NCI-H446 (cell line): ENCODE measurements at regions not wholly inside any gene's neighbourhood (a gene's known extent, or its start where the extent isn't known, plus 50 kb on each side); places are given as distances from the start of the nearest gene placed in this dataset.

Experiments
- DNase-seq, 2 experiments: peaks; one replicate each; lab custom pipeline; 2025; lab: John Stamatoyannopoulos, UW

DNA sequence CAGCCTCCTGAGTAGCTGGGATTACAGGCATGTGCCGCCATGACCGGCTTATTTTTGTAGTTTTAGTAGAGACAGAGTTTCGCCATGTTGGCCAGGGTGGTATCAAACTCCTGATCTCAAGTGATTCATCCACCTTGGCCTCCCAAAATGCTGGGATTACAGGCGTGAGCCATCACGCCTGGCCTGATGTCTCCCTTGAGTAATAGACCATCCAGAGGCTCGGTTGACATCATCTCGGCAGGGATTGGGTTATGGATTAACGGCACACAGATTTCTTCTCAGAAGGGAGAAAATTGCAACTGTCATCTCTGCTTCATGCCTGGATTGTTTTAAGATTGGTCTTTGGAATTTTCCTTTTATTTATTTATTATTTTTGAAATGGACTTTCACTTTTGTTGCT, 239.2 kb upstream of the LARGE1 start:
- no peak for DNase-seq

DNA sequence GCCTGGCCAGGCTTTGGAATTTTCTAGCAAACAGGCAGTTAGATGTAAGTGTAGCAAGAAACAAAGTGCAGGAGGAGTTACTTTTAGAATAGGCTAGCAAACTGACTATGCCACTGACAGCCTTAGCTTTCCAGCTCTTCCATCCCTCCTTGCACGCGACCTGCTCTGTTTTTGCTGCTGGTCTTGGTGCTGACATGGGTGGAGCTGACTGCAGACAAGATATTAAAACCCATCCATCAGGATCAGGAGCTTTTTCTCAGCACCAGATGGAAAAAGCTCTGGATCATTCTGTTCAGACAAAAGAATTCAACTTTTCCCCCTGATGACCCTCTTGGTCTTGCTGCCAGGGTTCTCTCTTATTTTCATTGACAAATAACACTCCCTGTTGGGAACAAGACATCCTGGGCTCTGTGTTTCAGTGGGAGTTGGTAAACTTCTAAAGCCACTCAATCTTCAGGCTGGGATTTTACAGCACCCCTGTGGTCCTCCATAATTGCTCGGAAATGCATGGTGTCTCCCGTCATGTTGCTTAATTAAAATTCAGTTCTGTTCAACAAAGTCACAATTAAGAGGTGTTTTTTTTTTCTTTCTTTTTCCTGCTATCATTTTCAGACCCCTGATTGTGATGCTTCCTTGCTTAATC, 240.0 kb upstream of the LARGE1 start:
- DNase-seq, result no peak

DNA sequence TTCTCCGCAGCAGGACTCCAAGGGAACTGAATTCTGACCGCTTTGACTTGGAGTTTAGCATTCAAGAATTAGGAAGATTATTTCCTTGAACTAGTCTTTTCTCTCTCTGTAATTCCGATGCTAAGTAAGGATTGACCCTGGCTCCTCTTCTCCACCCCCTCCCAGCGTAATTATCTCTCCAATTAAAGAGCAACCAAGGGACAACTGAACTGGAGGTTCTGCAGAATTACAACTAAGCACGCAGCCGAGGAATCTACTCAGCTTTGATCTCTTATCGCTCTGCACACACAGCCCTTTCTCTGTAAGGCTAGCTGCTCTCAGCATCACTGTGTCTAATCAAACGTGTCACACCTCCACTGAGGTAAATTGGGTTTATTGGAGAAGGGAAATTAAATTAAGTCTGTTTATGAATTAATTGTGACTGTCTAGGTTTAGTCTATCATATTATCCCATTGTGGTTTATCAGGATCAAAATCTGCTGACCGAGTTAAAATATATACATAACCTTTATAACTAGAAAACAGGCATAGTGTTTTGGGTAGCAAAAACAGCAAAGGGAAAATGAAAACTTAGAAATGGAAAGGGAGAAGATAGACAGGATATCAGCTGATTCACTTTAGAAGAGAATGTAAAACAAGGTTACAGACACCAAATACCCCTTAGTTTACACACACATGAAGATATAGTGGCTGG, 241.3 kb upstream of the LARGE1 start:
- DNase-seq, result no peak

DNA sequence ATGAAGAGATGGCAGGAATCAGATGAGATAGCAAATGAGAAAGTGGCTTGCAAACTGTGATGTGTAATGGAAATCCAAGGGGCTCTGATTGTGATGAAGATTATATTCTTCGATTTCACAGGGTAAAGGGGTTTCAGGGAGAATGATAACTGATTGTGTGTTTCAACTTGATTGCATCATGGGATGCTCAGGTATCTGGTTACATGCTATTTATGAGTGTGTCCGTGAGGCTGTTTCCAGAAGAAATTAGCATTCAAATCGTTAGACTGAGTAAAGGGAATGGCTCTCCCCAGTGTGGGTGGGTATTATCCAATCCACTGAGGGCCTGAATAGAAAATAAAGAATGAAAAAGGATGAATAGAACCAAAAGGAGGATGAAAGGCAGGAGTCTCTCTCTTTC, 278.7 kb upstream of the LARGE1 start:
- no peak for DNase-seq

DNA sequence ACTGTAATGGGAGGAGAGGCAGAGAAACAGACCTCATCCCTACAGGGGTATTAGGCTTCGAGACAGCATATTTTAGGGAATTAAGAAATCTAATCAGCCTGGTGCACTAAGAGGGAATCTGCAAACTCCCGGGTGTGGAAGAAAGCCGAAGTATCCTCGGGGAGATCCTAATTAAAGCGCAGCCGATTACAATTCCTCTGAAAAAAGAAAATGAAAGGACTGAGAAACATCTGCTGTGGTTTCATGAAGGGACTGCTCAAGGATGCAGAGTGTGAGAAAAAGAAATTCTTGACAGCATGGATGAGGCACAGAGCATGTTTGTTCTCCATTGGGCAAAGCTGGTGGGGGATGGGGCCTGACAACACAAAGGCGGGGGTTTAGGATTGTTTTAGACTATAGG, 290.0 kb upstream of the LARGE1 start:
- no peak for DNase-seq

DNA sequence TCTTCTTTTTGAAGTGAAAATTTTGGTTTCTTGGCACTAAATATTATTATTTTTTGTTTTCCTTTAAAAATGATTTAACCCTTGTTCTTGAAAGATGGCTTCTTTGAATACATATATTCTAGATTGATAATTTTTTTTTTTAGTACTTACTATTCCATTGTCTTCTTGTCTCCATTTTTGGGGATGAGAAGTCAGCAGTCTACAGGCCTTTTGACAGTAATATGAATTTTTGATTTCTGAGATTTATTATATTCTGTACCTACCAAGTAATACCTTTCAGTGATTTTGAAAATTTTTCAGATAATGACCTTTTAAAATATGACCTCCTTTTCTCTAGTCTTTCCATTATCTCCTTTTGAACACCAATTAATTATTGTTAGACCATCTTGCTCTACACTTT, 294.1 kb upstream of the LARGE1 start:
- no peak for DNase-seq

DNA sequence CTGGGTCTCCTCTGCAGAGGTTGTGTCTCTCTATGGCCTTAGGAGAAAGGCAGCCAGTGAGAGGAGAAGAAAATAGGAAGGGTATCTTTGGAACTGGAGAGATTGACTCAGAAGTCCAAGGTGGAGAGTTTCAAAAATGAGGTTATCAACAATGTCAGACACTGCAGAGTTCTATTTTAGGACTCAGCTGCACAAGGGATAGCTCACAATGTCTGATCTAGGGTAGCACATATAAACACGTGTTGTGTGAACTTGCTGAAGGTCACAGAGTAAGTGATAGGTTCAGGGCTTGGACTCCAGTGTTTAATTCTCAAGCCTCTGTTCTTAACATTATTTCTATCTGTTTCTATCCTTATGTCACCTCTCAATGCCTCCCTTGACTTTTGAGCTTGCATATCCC, 305.0 kb upstream of the LARGE1 start:
- DNase-seq, result no peak

DNA sequence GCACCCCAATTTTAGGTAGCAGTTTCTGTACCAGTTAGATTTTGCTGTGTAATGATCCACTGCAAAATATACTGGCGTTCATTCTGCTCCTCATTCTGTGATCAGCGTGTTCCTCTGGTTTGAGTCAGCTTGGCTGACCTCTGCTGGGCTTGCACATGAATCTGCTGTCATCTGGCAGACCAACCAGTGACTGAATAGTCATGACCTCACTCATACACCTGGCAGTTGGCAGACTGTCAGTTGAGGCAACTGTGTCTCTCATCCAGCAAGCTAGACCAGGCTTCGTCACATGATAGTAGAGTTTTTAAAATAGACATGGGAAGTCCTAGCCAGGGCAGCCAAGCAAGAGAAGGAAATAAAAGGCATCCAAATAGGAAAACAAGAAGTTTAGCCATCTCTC, 316.3 kb upstream of the LARGE1 start:
- no peak for DNase-seq

DNA sequence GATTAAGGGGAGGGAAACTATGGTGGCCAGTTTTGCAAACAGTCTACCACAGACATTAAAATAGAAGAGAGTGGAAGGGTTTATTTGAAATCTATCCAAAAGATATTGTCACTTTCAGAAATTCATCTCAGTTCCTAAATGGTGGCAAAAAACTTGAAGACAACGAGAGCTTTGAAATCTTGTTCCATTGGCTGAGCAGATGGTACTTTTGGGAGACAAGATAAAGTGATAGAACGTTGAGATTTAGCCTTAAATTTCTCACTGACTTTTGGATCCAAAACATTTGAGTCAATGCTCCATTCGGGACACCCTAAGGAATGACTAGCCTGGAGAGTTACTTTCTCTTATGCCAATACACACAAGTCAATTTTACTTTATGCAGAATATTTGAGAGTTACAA, 319.1 kb upstream of the LARGE1 start:
- DNase-seq, result no peak

DNA sequence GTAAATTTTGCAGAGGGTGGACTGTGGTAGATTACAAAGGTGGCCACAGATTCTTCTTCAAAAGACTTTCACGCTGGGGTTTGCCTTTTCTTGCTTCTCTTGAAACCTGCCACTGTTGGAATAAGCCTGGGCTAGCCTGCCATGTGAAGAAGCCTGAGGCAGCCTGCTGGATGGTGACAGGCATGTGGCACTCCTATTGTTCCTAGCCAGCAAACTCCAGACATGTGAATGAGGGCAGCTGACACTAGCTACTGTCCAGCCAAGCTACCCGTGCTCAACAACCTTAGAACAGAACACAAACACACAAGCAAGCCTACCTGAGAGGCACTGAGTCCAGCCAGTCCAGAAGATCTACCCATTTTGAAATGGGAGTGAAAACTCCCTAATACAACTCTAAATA, 322.7 kb upstream of the LARGE1 start:
- no peak for DNase-seq

DNA sequence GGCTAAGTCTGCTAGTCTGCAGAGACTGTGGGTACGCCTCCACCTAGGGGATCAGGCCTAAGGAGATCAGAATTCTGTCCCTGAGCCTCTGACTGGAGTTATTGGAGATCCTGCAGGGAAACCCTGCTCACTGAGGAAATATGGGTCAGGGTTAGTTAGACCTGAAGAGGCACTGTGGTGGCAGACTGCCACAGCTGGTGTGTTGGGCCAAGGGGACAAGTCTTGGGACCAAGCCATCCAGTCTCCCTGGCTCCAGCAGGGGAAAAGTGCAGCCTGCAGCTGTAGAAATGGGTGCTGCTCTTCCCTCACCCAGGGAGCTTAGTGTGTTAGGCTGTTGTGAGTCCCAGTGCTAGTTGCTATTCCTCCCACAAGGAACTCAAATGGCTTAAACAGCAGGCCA, 334.8 kb upstream of the LARGE1 start:
- DNase-seq, result no peak

DNA sequence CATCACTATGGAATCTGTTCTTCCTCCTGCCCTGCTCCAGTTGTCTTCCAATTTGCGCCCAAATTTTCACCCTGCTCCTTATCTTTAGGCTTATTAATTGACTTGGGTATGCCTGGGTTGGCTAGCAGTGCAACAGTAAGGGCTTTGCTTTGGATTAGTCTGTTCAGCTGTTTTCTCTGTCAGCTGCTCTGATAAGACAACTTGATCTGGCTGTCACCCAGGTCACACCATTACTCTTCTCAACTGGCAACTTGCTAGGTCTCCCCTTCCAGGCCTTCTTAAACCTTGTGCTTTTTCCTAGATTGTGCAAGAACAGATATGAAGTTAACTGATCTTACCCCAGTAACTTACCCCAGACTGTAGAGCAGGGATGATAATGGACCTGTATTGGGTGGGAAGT, 357.8 kb upstream of the LARGE1 start:
- DNase-seq, result no peak

DNA sequence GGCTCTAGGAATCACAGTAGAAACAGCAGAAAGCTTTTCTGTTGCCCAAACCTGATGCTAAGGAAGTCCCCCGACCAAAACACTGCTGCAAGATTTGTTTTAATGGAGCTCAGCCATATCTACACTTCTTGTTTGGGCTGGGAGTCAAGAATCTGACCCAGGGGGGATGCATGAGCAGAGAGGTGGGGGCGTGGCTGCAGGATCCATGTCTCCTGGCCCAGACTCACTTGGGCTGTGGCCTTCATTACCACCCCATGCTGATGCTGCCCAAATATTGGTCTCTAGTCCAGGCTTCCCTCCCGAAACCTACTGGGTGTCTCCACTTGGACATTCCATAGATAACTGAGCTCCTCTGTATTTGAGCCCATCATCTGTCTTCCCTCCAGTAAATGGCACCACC, 361.5 kb upstream of the LARGE1 start:
- DNase-seq, result no peak

DNA sequence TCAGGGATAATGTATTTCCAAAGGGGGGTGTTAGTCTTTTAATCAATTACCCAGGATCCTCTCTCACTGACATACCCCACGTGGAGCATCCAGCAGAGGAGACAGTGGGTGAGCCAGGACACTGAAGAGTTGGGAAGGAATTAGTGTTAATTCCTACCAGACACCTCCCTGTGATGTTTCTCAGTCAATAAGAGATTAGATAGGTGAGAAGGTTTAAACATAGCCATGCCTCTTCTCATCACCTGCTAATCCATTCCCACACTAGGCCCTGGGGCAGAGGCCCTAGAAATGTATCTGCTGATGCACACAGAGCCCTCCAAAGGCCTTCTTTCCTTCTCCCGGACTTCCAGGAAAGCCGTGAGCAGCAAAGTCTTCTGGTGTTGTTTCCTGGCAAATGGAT, 363.6 kb upstream of the LARGE1 start:
- no peak for DNase-seq

DNA sequence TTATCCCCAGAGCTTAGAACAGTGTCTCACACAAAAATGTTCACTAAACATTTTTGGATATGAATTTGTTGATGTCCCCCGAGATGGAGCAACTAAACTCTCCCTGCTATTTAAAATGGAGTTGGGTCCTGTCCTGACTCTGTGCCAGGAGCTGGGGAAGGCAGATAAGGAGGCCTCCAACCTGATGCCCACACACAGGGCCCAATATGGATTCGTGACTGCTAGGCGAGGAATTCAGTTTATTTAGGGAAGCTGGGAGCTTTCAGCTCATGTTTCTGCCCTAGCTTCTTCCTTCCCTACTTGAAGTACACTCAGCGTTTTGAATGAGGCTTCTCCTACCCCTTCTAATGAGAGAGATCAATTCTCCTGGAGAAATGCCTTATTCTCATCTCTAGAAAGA, 373.0 kb upstream of the LARGE1 start:
- DNase-seq, result no peak

DNA sequence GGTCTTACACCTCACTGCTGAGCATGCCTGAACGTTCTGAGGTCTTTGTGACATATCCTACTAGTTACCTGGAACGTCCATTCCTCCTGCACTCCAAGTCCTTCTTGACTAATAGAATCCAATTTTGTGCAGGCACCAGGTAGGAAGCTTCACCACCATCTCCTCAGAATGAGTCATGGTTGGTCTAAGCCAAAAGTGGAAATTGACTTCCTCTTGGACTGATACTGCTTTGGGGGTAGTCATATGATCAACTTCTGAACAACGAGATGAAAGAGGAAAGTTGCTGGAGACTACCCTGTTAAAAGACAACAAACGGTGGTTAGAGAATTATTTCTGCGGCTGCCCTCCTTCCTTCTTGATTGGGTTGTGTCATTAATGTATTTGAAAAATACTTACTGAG, 374.2 kb upstream of the LARGE1 start:
- no peak for DNase-seq

DNA sequence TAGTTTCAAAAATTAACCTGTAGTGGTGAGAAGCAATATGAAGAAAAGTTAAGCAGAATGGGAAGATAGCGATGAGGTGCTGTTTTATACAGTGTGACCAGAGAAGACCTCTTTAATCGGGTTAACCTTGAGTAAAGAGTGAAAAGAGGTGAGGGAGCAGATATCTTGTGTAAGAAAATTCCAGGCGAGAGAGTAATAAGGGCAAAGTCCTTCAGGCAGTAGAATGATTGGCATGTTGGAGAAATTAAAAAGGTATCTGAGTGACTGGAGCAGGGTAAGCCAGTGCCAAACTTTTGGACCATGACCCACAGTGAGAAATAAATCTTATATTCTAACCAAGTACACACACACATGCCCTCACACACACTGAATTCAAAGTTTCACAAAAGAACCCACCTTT, 374.7 kb upstream of the LARGE1 start:
- no peak for DNase-seq

DNA sequence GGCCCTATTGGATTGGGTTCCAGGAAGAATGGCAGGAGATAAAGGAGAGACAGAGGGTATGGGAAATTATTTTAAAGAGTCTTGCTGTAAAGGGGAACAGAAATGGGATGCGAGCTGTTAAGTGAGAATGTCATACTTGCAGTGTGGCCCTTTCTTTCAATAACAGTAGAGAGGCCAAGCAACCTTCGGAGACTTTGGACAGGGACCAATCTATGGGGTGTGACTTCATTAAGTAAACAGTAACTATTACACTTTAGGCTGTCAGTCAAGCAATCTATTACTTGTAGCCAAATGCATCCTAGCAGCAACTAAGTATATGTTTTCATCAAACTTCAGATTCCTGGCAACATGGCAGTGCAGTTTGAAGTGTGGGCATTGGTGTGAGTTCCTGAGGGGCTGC, 376.2 kb upstream of the LARGE1 start:
- no peak for DNase-seq

DNA sequence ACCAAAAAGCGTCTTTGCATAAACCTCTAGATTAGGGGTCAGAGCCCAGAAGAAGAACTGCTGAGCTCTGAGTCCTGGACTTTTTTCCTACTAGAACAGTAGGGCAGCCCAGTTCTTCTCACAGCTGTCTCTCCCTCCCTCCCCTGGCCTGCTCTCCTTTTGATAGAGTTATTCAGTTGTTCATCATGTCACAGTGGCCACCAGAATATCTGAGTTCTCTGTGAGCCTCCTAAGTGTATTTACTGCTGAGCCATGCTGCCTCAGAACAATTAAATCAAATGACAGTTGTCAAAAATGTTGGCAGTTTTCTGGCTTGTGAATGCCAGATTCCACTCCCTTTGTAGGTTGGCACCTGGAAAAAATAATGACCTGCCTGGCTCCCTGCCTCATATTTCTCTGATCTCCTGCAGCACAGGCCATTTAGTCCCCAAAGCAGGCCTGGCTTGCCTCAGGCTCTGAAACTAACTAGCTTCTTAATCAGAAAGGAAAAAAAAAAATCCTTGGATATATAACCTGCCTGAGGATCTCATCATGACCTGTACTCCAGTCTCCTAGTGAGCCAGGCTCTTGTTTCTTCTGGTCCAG, 377.4 kb upstream of the LARGE1 start:
- no peak for DNase-seq

DNA sequence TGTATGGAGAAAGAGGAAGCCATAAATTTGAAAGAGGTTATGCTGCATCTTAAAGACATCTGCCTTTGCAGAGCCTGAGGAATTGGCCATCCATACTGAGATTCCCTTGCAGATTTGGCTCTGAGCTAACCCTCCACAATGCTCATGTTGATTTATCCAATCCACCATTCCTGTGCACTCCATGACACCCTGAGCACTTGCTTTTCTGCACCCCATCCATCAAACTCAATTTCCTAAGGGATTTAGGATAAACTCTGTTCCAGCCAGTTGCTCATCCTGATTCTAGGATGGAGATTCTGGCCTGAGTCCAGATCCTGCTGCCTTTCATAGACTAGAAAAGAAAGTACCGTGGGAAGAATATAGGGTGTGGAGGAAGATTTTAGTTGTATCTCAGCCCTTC, 379.2 kb upstream of the LARGE1 start:
- DNase-seq, result no peak

DNA sequence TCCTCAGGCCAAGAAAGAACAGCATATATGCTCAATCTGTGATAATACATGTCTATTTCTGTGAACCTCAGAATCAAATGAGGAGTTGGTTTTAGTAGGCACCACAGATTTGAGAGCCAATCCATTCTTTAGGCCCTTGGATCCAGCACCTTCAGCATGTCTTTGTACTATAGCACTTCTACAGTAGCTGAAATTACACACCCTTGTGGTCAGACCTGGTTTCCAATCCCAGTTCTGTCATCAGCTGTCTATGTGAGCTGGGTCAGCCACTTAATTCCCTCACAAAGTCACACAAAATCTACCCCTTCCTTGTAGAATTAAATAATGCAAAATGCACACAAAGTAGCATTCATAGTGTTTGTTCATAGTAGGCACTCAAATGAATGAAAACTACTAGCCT, 381.3 kb upstream of the LARGE1 start:
- no peak for DNase-seq

DNA sequence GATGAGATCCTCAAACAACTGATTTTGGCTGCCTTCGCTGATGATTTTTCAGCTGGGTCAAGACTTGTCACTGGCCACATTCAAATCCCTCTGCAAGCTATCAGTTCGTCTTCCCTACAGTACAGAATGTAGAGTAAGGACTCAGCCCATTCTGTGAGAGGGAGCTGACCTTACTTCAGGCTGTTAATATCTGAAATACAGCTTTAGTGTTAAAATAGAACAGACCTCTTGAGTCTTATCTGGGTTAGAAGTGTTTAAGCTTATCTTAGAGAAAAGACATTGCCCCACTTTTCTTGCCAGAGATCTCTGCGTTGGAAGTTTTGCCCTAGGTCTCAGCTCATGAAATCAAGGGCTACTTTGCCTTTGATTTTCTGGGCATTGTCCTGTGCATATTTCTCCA, 383.4 kb upstream of the LARGE1 start:
- no peak for DNase-seq

DNA sequence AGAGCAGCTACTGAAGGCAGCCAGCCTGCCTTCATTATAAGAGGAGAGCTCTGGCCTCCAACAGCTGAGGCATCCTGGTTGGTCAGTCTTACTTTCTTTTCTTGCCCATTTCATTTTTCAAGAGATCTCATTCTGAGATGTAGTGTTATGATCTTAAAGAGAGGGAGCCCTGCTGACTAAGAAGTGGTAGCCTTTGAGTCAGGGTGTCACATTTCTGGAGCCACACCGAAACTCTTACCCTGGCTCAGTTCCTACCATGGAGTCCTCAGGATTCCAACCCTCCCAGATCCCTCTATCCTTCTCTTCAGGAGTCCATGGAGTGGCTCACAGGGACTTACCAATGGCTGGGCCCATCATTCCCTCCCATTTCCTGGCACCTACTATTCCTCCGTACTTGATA, 386.1 kb upstream of the LARGE1 start:
- DNase-seq, result no peak

DNA sequence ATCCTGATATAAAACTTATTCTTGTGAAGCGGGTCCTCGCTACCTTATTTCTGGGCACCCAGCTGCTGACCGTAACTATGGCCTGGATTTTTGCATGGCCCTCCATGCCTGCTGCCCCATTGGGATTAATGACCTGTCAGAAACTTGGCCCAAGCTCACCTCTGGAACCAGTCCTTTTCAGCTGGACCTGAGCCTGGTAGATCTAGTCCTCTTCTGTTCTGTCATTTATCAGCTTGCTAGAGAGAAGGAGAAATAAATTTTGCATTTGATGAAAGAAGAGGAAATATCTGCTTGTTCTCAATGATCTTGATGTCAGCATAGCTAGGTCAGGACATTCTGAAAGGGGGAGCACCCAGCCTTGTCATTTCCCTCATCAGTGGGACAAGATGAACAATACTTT, 387.8 kb upstream of the LARGE1 start:
- DNase-seq, result no peak
